Stomach (tissue), 4 donors: ENCODE measurements at regions not wholly inside any gene's neighbourhood (a gene's known extent, or its start where the extent isn't known, plus 50 kb on each side); places are given as distances from the start of the nearest gene placed in this dataset.

Experiments
- CTCF ChIP-seq, 7 experiments: fragments of 450-650 bp in 4 of 7; fragments of 200-600 bp in 3 of 7; sonication (generic) in 3 of 7; IDR thresholded peaks; one replicate each; pipeline ENCODE4 v1.5.1; 2016 to 2019; ENCODE audit warnings: antibody characterized with exemption in 7 of 7, control low read depth in 2 of 7, mild to moderate bottlenecking in 1 of 7
- EP300 ChIP-seq: sonication (generic); formaldehyde crosslinking; IDR thresholded peaks from one replicate; pipeline ENCODE4 v1.6.1; 2017; ENCODE audit warnings: antibody characterized with exemption
- POLR2A ChIP-seq, 4 donors: fragments of 450-650 bp; IDR thresholded peaks; one replicate each; pipeline ENCODE4 v1.6.1; 2016; ENCODE audit warnings: antibody characterized with exemption in 4 of 4, control low read depth in 2 of 4, mild to moderate bottlenecking in 1 of 4, moderate library complexity in 1 of 4

DNA sequence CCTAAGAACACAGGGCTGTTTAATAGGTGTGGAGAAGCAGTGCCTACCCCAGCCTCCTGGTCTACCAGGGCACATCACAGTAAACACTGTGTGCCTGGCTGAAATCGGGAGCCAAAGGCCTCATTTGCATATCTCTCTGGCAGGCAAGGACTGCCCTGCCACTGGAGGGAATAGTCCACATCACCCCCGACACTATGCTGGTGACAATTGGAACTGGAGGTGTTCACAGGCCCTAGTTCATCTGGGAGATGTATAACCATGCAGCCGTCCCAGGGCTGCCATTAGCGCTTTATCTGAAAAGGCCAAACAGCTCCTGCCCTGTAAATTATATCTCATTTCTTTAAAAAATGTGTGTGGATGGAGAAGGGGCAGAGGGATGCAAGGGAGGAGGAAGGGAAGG is 150.3 kb downstream of the LINC00237 start:
- TF ChIP-seq CTCF (IDR thresholded peaks at IDR 0.05), result no peak
- TF ChIP-seq POLR2A (IDR thresholded peaks at IDR 0.05), result no peak
- no peak for TF ChIP-seq EP300
